Neural crest cell (in vitro differentiated cells): ENCODE measurements at regions not wholly inside any gene's neighbourhood (a gene's known extent, or its start where the extent isn't known, plus 50 kb on each side); places are given as distances from the start of the nearest gene placed in this dataset.

Experiments used
- DNase-seq: peaks from one replicate; pipeline ENCODE4 v3.0.0; 2021; ENCODE audit warnings: low read depth, mixed read lengths, low spot score
- H3K27ac Mint-ChIP-seq: one replicate; pipeline ENCODE4 v1.8.0; 2021; ENCODE audit warnings: mild to moderate bottlenecking, mixed read lengths; ENCODE audit not compliant: unreplicated experiment
- H3K27me3 Mint-ChIP-seq: 2 replicates; pipeline ENCODE4 v1.8.0; 2021; ENCODE audit warnings: low read depth, mild to moderate bottlenecking, mixed read lengths
- H3K36me3 Mint-ChIP-seq: 2 replicates; pipeline ENCODE4 v1.8.0; 2021; ENCODE audit warnings: low read depth, mild to moderate bottlenecking, mixed read lengths
- H3K4me1 Mint-ChIP-seq: 2 replicates; pipeline ENCODE4 v1.8.0; 2021; ENCODE audit warnings: mixed read lengths
- H3K4me3 Mint-ChIP-seq: one replicate; pipeline ENCODE4 v1.8.0; 2021; ENCODE audit warnings: mild to moderate bottlenecking, mixed read lengths
- H3K9me3 Mint-ChIP-seq: 2 replicates; pipeline ENCODE4 v1.8.0; 2021; ENCODE audit warnings: mixed read lengths
- TF ChIP-seq, protein P1 (sequence below): fragments of 200-600 bp; sonication (generic); conservative IDR thresholded peaks from 2 replicates; pipeline ENCODE4 v1.5.0; 2021; ENCODE audit warnings: antibody characterized with exemption, mild to moderate bottlenecking

DNA sequence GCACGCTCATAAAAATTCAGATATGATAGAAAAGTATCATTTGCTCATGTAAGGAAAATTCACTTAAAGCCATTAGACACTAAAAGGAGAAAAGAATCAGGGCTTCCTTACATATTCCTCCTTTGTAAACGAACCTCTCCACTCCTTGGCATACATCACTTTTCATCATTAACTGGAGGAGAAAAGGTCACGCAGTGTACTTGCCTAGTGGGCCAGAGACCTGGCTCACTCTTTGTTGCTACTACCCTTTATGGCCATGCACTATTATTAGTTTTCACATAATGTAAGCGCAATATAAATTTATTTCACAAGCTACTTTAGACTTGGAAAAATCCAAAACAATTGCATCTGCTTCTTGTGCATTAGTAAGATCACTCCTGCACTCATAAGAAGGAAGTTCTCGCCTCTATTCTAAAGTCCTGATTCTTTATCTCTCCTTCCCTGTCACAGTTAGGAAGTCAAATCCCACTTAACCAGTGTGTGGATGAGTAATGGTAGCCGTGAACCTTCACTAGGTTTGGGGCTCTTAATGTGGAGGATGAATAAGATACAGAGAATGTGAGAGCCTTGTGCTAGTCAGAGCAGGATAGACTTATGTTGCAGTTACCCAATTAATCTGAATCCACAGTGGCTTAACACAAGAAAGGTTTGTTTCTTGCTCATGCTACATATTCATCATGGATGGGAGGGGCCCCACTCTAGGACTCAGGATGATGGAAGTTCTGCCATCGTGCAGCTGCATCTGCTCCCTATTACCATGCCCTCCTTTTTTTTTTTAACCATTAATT, 115.0 kb upstream of the GLS start:
- H3K9me3 Mint-ChIP-seq: no peaks in the 10 kb centered on the region
- H3K4me3 Mint-ChIP-seq: no peak overlapping the region
- TF ChIP-seq, protein P1, sequence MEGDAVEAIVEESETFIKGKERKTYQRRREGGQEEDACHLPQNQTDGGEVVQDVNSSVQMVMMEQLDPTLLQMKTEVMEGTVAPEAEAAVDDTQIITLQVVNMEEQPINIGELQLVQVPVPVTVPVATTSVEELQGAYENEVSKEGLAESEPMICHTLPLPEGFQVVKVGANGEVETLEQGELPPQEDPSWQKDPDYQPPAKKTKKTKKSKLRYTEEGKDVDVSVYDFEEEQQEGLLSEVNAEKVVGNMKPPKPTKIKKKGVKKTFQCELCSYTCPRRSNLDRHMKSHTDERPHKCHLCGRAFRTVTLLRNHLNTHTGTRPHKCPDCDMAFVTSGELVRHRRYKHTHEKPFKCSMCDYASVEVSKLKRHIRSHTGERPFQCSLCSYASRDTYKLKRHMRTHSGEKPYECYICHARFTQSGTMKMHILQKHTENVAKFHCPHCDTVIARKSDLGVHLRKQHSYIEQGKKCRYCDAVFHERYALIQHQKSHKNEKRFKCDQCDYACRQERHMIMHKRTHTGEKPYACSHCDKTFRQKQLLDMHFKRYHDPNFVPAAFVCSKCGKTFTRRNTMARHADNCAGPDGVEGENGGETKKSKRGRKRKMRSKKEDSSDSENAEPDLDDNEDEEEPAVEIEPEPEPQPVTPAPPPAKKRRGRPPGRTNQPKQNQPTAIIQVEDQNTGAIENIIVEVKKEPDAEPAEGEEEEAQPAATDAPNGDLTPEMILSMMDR: no peak
- H3K27ac Mint-ChIP-seq: no peak overlapping the region
- H3K4me1 Mint-ChIP-seq: no peaks in the 10 kb centered on the region
- peaks cover 2% of the 10 kb centered on the region for H3K27me3 Mint-ChIP-seq
- no peaks in the 10 kb centered on the region for H3K36me3 Mint-ChIP-seq
- no peak for DNase-seq

DNA sequence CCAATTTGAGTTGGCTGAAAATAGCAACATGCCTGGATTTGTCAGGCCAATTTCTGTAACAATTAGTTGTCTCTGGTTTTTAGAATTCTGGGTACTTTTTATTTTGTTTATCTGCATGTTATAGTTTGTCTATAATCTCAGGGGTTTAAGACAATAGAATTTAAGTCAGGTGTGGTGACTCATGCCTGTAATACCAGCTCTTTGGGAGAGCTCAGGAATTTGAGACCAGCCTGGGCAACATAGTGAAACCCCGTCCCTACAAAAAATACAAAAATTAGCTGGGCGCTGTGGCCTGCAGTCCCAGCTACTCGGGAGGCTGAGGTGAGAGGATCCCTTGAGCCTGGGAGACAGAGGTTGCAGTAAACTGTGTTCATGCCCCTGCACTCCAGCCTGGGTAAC, 114.4 kb upstream of the GLS start:
- TF ChIP-seq, protein P1: no peak
- no peaks in the 10 kb centered on the region for H3K4me1 Mint-ChIP-seq
- H3K36me3 Mint-ChIP-seq: no peaks in the 10 kb centered on the region
- H3K4me3 Mint-ChIP-seq: no peak overlapping the region
- no peaks in the 10 kb centered on the region for H3K9me3 Mint-ChIP-seq
- peaks cover 2% of the 10 kb centered on the region for H3K27me3 Mint-ChIP-seq
- no peak for DNase-seq
- no peak overlapping the region for H3K27ac Mint-ChIP-seq

DNA sequence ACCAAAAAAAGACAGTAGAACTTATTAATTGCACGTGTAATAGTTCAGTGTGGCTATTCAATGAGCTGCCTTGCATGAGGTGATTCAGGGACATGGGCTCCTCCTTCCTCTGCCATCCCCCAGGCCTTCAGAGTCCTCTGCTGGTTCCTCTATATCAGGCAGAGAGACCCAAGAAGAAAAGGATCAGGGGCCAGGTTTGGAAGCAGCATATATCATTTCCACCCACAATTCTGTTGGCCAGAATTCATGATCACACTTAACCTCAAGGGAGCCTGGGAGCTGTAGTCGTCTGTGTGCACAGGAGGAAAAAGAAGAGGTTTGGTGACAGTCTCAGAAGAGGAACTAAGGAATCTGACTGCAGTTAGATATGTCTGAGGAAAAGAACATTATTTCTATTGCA, 114.0 kb upstream of the GLS start:
- Mint-ChIP-seq H3K9me3 (no peaks in the 10 kb centered on the region), H3K4me3 (no peak overlapping the region), H3K4me1 (no peaks in the 10 kb centered on the region), H3K36me3 (no peaks in the 10 kb centered on the region), H3K27ac (no peak overlapping the region), H3K27me3 (peaks cover 2% of the 10 kb centered on the region)
- no peak for DNase-seq
- TF ChIP-seq, protein P1: no peak

DNA sequence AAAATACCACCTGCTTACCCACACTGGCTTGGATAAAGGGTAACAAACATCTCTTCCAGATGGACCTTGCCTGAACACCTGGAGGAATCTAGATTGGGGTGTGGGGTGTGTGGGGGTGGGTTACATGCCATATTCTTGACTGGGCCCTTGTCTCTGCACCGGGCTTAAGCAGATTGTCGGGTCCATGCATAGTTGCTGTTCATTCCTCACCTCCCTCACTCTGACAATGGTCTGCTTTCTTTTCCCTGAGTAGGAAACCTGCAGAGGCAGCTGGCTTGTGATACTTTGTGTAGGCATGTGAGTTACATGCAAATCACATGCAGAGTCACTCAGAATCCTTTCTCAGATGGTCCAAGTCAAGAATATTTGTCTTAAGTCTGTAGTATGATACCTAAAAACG, 112.8 kb upstream of the GLS start:
- TF ChIP-seq, protein P1: no peak

GRCh38 chr2:190769258-190769657, 111.4 kb upstream of the GLS start:
- no peak for DNase-seq
- H3K27me3 Mint-ChIP-seq: peaks cover 2% of the 10 kb centered on the region
- TF ChIP-seq, protein P1: no peak
- H3K9me3 Mint-ChIP-seq: peaks cover 3% of the 10 kb centered on the region
- H3K4me3 Mint-ChIP-seq: no peak overlapping the region
- no peaks in the 10 kb centered on the region for H3K36me3 Mint-ChIP-seq
- no peaks in the 10 kb centered on the region for H3K4me1 Mint-ChIP-seq
- no peak overlapping the region for H3K27ac Mint-ChIP-seq

More for the DNA sequence above, 112.8 kb upstream of the GLS start:
- Mint-ChIP-seq H3K27ac (no peak overlapping the region), H3K36me3 (no peaks in the 10 kb centered on the region), H3K27me3 (peaks cover 2% of the 10 kb centered on the region), H3K4me3 (no peak overlapping the region), H3K4me1 (no peaks in the 10 kb centered on the region), H3K9me3 (no peaks in the 10 kb centered on the region)
- DNase-seq: no peak
